ENCODE measurements at regions not wholly inside any gene's neighbourhood (a gene's known extent, or its start where the extent isn't known, plus 50 kb on each side); places are given as distances from the start of the nearest gene placed in this dataset.

GRCh38 chr16:6961704-6962103 lies 370.9 kb upstream of the RBFOX1 start:
- Mint-ChIP-seq H3K27me3 (peaks cover 9% of the 10 kb centered on the region), H3K36me3 (no peaks in the 10 kb centered on the region), H3K9me3 (no peaks in the 10 kb centered on the region), H3K4me3 (no peak overlapping the region), H3K27ac (no peak overlapping the region), H3K4me1 (ENCODE audit: unreplicated experiment) (peaks cover 7% of the 10 kb centered on the region)
- no peak for TF ChIP-seq CTCF (conservative IDR thresholded peaks at IDR 0.05)
- no peak for DNase-seq (ENCODE audit: extremely low spot score, unreplicated experiment)

- Mint-ChIP-seq H3K36me3 (no peaks in the 10 kb centered on the region), H3K4me1 (ENCODE audit: unreplicated experiment) (peaks cover 7% of the 10 kb centered on the region), H3K27ac (peak overlapping the region; percentile 39), H3K27me3 (peaks cover 7% of the 10 kb centered on the region), H3K4me3 (no peak overlapping the region), H3K9me3 (no peaks in the 10 kb centered on the region)
- no peak for DNase-seq (ENCODE audit: extremely low spot score, unreplicated experiment)
- TF ChIP-seq CTCF (conservative IDR thresholded peaks at IDR 0.05), result no peak
Measured at GRCh38 chr16:6958184-6958583, 374.5 kb upstream of the RBFOX1 start.

- no peak for DNase-seq (ENCODE audit: extremely low spot score, unreplicated experiment)
- Mint-ChIP-seq H3K4me1 (ENCODE audit: unreplicated experiment) (peaks cover 7% of the 10 kb centered on the region), H3K4me3 (no peak overlapping the region), H3K36me3 (no peaks in the 10 kb centered on the region), H3K9me3 (no peaks in the 10 kb centered on the region), H3K27ac (peak overlapping the region; percentile 39), H3K27me3 (peaks cover 7% of the 10 kb centered on the region)
- no peak for TF ChIP-seq CTCF (conservative IDR thresholded peaks at IDR 0.05)
Measured at GRCh38 chr16:6957681-6958080, 375.0 kb upstream of the RBFOX1 start.

- Mint-ChIP-seq H3K27me3 (no peaks in the 10 kb centered on the region), H3K27ac (no peak overlapping the region), H3K9me3 (no peaks in the 10 kb centered on the region)
Measured at GRCh38 chr16:6956511-6956910, 376.1 kb upstream of the RBFOX1 start.

GRCh38 chr16:6955303-6955702 lies 377.3 kb upstream of the RBFOX1 start:
- Mint-ChIP-seq H3K9me3 (no peaks in the 10 kb centered on the region), H3K27me3 (no peaks in the 10 kb centered on the region), H3K36me3 (no peaks in the 10 kb centered on the region), H3K27ac (no peak overlapping the region), H3K4me3 (no peak overlapping the region), H3K4me1 (ENCODE audit: unreplicated experiment) (peaks cover 7% of the 10 kb centered on the region)
- DNase-seq (ENCODE audit: extremely low spot score, unreplicated experiment), result no peak
- TF ChIP-seq CTCF (conservative IDR thresholded peaks at IDR 0.05), result no peak

More at GRCh38 chr16:6956511-6956910, 376.1 kb upstream of the RBFOX1 start:
- no peak for TF ChIP-seq CTCF (conservative IDR thresholded peaks at IDR 0.05)
- no peaks in the 10 kb centered on the region for H3K36me3 Mint-ChIP-seq
- no peak for DNase-seq (ENCODE audit: extremely low spot score, unreplicated experiment)
- no peak overlapping the region for H3K4me3 Mint-ChIP-seq
- peaks cover 7% of the 10 kb centered on the region for H3K4me1 Mint-ChIP-seq (ENCODE audit: unreplicated experiment)

DNA sequence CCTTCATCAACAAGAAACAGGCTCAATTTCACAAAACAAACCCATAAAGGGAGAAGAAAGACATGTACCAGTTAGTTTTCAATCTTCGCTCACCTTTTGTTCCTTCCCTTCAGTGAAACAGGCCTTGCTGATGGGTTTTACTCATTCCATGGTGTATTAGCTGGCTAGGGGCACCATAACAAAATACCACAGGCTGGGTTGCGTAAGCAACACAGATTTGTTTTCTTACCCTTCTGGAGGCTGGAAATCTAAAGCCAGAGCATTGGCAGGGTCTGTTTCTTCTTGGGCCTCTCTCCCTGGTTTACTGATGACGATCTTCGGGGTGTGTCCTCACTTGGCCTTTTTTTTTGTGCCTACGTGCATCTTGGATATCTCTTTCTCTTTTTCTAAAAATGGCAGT lies 383.4 kb upstream of the RBFOX1 start:
- no peak for DNase-seq (ENCODE audit: extremely low spot score, unreplicated experiment)
- Mint-ChIP-seq H3K27ac (no peak overlapping the region), H3K9me3 (no peaks in the 10 kb centered on the region), H3K4me1 (ENCODE audit: unreplicated experiment) (no peaks in the 10 kb centered on the region), H3K4me3 (no peak overlapping the region), H3K36me3 (no peaks in the 10 kb centered on the region), H3K27me3 (no peaks in the 10 kb centered on the region)
- no peak for TF ChIP-seq CTCF (conservative IDR thresholded peaks at IDR 0.05)
